A673 (cell line): ENCODE measurements at regions not wholly inside any gene's neighbourhood (a gene's known extent, or its start where the extent isn't known, plus 50 kb on each side); places are given as distances from the start of the nearest gene placed in this dataset.

Experiments
- BruUV-seq: library from RNA; stranded (reverse); fragments of 400-500 nt; replicated peaks from 2 replicates; lab custom pipeline; 2021; lab: Mats Ljungman, UMichigan
- CTCF ChIA-PET: fragments of 300-600 bp; sonication (Branson Sonifier 250); formaldehyde crosslinking; loops from one replicate; lab custom pipeline; 2022; ENCODE audit warnings: antibody characterized with exemption; lab: Charles Lee
- POLR2A ChIA-PET: fragments of 300-600 bp; sonication (Branson Sonifier 250); formaldehyde crosslinking; loops from one replicate; lab custom pipeline; 2022; ENCODE audit warnings: antibody characterized with exemption; ENCODE audit not compliant: low non-redundant PET; lab: Charles Lee
- DNase-seq: peaks from one replicate; pipeline ENCODE4 v3.0.0-alpha.2; 2015; ENCODE audit warnings: low spot score
- H3K27ac ChIP-seq: fragments of 200-600 bp; sonication (generic); 2 replicates; pipeline ENCODE4 v1.5.1; 2016; ENCODE audit warnings: mixed run types, low read depth, mild to moderate bottlenecking, mixed read lengths, antibody characterized with exemption, low read length; ENCODE audit not compliant: poor library complexity, severe bottlenecking
- H3K27me3 ChIP-seq: fragments of 200-600 bp; sonication (generic); replicated peaks from 2 replicates; pipeline ENCODE4 v1.6.1; 2017; ENCODE audit warnings: mixed run types, low read depth, mild to moderate bottlenecking, mixed read lengths, antibody characterized with exemption, low read length; ENCODE audit not compliant: insufficient read depth, poor library complexity
- H3K36me3 ChIP-seq: fragments of 200-600 bp; sonication (generic); 2 replicates; pipeline ENCODE4 v1.6.1; 2016; ENCODE audit warnings: mixed run types, mild to moderate bottlenecking, mixed read lengths, antibody characterized with exemption, low read length; ENCODE audit not compliant: insufficient read depth, poor library complexity, severe bottlenecking
- H3K4me1 ChIP-seq: fragments of 200-600 bp; sonication (generic); 2 replicates; pipeline ENCODE4 v1.6.1; 2017; ENCODE audit warnings: mixed run types, mild to moderate bottlenecking, mixed read lengths, antibody characterized with exemption, low read length; ENCODE audit not compliant: insufficient read depth, poor library complexity, severe bottlenecking
- H3K4me3 ChIP-seq: fragments of 200-600 bp; sonication (generic); 2 replicates; pipeline ENCODE4 v1.5.1; 2016; ENCODE audit warnings: low read depth, mixed run types, mild to moderate bottlenecking, mixed read lengths, low read length; ENCODE audit not compliant: poor library complexity, severe bottlenecking
- H3K9me3 ChIP-seq: fragments of 200-600 bp; sonication (generic); 2 replicates; pipeline ENCODE4 v1.6.1; 2016; ENCODE audit warnings: mixed run types, low read depth, mild to moderate bottlenecking, mixed read lengths, antibody characterized with exemption, low read length; ENCODE audit not compliant: poor library complexity, severe bottlenecking
- CTCF ChIP-seq: fragments of 300-800, 200-600 bp; sonication (generic); conservative IDR thresholded peaks from 2 replicates; pipeline ENCODE4 v1.5.1; 2017; ENCODE audit warnings: low read depth, mild to moderate bottlenecking, antibody characterized with exemption, low read length, moderate library complexity, mixed read lengths
- EZH2 ChIP-seq: fragments of 200-600 bp; sonication (generic); IDR thresholded peaks from 2 replicates; pipeline ENCODE4 v1.6.1; 2017; ENCODE audit warnings: borderline replicate concordance, low read depth, mild to moderate bottlenecking, mixed read lengths, antibody characterized with exemption, low read length; ENCODE audit not compliant: poor library complexity, severe bottlenecking
- intact Hi-C: fragments of 100-400 bp; cut with micrococcal nuclease; formaldehyde crosslinking; loops from one replicate; pipeline ENCODE4 v1.10.0; 2022; ENCODE audit not compliant: unreplicated experiment

GRCh38 chr2:6421138-6421730 is 444.5 kb downstream of the CMPK2 start:
- no TSS peak for BruUV-seq
- ChIA-PET CTCF (no interaction called here), POLR2A (no interaction called here)
- intact Hi-C loops = no loop called here
- DNase-seq = no peak
- Histone ChIP-seq H3K4me3 (no peak overlapping the region), H3K4me1 (peaks cover 32% of the 10 kb centered on the region), H3K27ac (no peak overlapping the region), H3K9me3 (no peaks in the 10 kb centered on the region), H3K27me3 (no peaks in the 10 kb centered on the region), H3K36me3 (no peaks in the 10 kb centered on the region)
- TF ChIP-seq EZH2 = no peak
- no peak for TF ChIP-seq CTCF

- ChIA-PET CTCF (no interaction called here), POLR2A (no interaction called here)
- H3K4me3 ChIP-seq = no peak overlapping the region
- no peaks in the 10 kb centered on the region for H3K27me3 ChIP-seq
- H3K9me3 ChIP-seq = no peaks in the 10 kb centered on the region
- no peak overlapping the region for H3K27ac ChIP-seq
- peaks cover 32% of the 10 kb centered on the region for H3K4me1 ChIP-seq
- DNase-seq = no peak
- no TSS peak for BruUV-seq
- TF ChIP-seq EZH2 (no peak), CTCF (no peak)
- no peaks in the 10 kb centered on the region for H3K36me3 ChIP-seq
- intact Hi-C loops = no loop called here
These were observed 443.8 kb downstream of the CMPK2 start for GRCh38 chr2:6421888-6422287.

GRCh38 chr2:6423157-6423556 is 442.6 kb downstream of the CMPK2 start:
- DNase-seq = peak; percentile 44

More at GRCh38 chr2:6423157-6423556, 442.6 kb downstream of the CMPK2 start:
- TF ChIP-seq EZH2 (no peak), CTCF (no peak)
- H3K4me3 ChIP-seq = no peak overlapping the region
- ChIA-PET CTCF (no interaction called here), POLR2A (no interaction called here)
- H3K4me1 ChIP-seq = peaks cover 32% of the 10 kb centered on the region
- no peaks in the 10 kb centered on the region for H3K36me3 ChIP-seq
- intact Hi-C loops = no loop called here
- H3K27ac ChIP-seq = peak overlapping the region; percentile 35
- no peaks in the 10 kb centered on the region for H3K9me3 ChIP-seq
- no TSS peak for BruUV-seq
- no peaks in the 10 kb centered on the region for H3K27me3 ChIP-seq
